Stimulated activated naive B cell treated with anti-CD40 and anti-IgM and Interleukin-4, amounts not matched to agents 10 μg/mL and 1 μg/mL and 100 μg/mL, for 72 hours (primary cell): ENCODE measurements at regions not wholly inside any gene's neighbourhood (a gene's known extent, or its start where the extent isn't known, plus 50 kb on each side); places are given as distances from the start of the nearest gene placed in this dataset.

Experiments
- ATAC-seq, 2 donors: fragments of 150-1000 bp; cut with Tn5 transposase; replicated peaks; 2 replicates each; pipeline ENCODE4 v1.10.0; 2021; ENCODE audit warnings: moderate library complexity in 1 of 2
- DNase-seq: peaks from one replicate; pipeline ENCODE4 v3.0.0; 2021
- H3K27ac Mint-ChIP-seq: one replicate; pipeline ENCODE4 v1.8.0; 2022; ENCODE audit warnings: mild to moderate bottlenecking, mixed read lengths
- H3K27me3 Mint-ChIP-seq, 2 donors: one replicate each; pipeline ENCODE4 v1.8.0; 2022; ENCODE audit warnings: mixed read lengths in 2 of 2
- H3K36me3 Mint-ChIP-seq, 2 donors: one replicate each; pipeline ENCODE4 v1.8.0; 2022; ENCODE audit warnings: mixed read lengths in 2 of 2, mild to moderate bottlenecking in 1 of 2
- H3K4me1 Mint-ChIP-seq, 2 donors: one replicate each; pipeline ENCODE4 v1.8.0; 2022; ENCODE audit warnings: mixed read lengths in 2 of 2, mild to moderate bottlenecking in 1 of 2
- H3K4me3 Mint-ChIP-seq, 2 donors: one replicate each; pipeline ENCODE4 v1.8.0; 2022; ENCODE audit warnings: mild to moderate bottlenecking in 2 of 2, mixed read lengths in 2 of 2, moderate library complexity in 1 of 2
- H3K9me3 Mint-ChIP-seq, 2 donors: one replicate each; pipeline ENCODE4 v1.8.0; 2022; ENCODE audit warnings: mixed read lengths in 2 of 2, mild to moderate bottlenecking in 1 of 2

GRCh38 chr1:80846966-80847365 lies 953.8 kb upstream of the ADGRL2 start:
- H3K9me3 Mint-ChIP-seq, result peaks cover 0 to 2% of the 10 kb centered on the region in 2 donors
- DNase-seq (no peak), ATAC-seq (no peak)
- H3K27ac Mint-ChIP-seq, result no peak overlapping the region
- H3K27me3 Mint-ChIP-seq, result no peaks in the 10 kb centered on the region
- H3K4me3 Mint-ChIP-seq, result no peak overlapping the region
- no peaks in the 10 kb centered on the region for H3K4me1 Mint-ChIP-seq
- no peaks in the 10 kb centered on the region for H3K36me3 Mint-ChIP-seq

- no peak for ATAC-seq
- no peak for DNase-seq
- H3K4me3 Mint-ChIP-seq, result no peak overlapping the region
- no peaks in the 10 kb centered on the region for H3K4me1 Mint-ChIP-seq
- H3K27me3 Mint-ChIP-seq, result no peaks in the 10 kb centered on the region
- no peaks in the 10 kb centered on the region for H3K36me3 Mint-ChIP-seq
- H3K27ac Mint-ChIP-seq, result no peak overlapping the region
- peaks cover 4 to 5% of the 10 kb centered on the region in 2 donors for H3K9me3 Mint-ChIP-seq
These were observed 957.9 kb upstream of the ADGRL2 start for GRCh38 chr1:80842796-80843195.

- Mint-ChIP-seq H3K27me3 (no peaks in the 10 kb centered on the region), H3K36me3 (no peaks in the 10 kb centered on the region), H3K4me3 (no peak overlapping the region), H3K4me1 (no peaks in the 10 kb centered on the region), H3K27ac (no peak overlapping the region), H3K9me3 (peaks cover 4 to 5% of the 10 kb centered on the region in 2 donors)
- no peak for DNase-seq
- no peak for ATAC-seq
These were observed 959.5 kb upstream of the ADGRL2 start for GRCh38 chr1:80841261-80841660.

- no peak for DNase-seq
- Mint-ChIP-seq H3K4me3 (no peak overlapping the region), H3K36me3 (no peaks in the 10 kb centered on the region), H3K9me3 (peaks cover 4 to 5% of the 10 kb centered on the region in 2 donors), H3K4me1 (no peaks in the 10 kb centered on the region), H3K27me3 (no peaks in the 10 kb centered on the region), H3K27ac (no peak overlapping the region)
- no peak for ATAC-seq
These were observed 963.7 kb upstream of the ADGRL2 start for GRCh38 chr1:80837066-80837465.

- H3K36me3 Mint-ChIP-seq, result no peaks in the 10 kb centered on the region
- no peak overlapping the region for H3K4me3 Mint-ChIP-seq
- H3K27me3 Mint-ChIP-seq, result no peaks in the 10 kb centered on the region
- peaks cover 4 to 5% of the 10 kb centered on the region in 2 donors for H3K9me3 Mint-ChIP-seq
- no peaks in the 10 kb centered on the region for H3K4me1 Mint-ChIP-seq
- no peak overlapping the region for H3K27ac Mint-ChIP-seq
- no peak for DNase-seq
- no peak for ATAC-seq
These were observed 964.2 kb upstream of the ADGRL2 start for GRCh38 chr1:80836505-80836904.

- DNase-seq (no peak), ATAC-seq (no peak)
- Mint-ChIP-seq H3K4me3 (no peak overlapping the region), H3K9me3 (no peaks in the 10 kb centered on the region), H3K27ac (no peak overlapping the region), H3K36me3 (no peaks in the 10 kb centered on the region), H3K27me3 (no peaks in the 10 kb centered on the region), H3K4me1 (no peaks in the 10 kb centered on the region)
These were observed 973.1 kb upstream of the ADGRL2 start for GRCh38 chr1:80827666-80828065.

- H3K27me3 Mint-ChIP-seq, result no peaks in the 10 kb centered on the region
- no peaks in the 10 kb centered on the region for H3K36me3 Mint-ChIP-seq
- no peak for DNase-seq
- H3K9me3 Mint-ChIP-seq, result no peaks in the 10 kb centered on the region
- no peak overlapping the region for H3K4me3 Mint-ChIP-seq
- H3K4me1 Mint-ChIP-seq, result no peaks in the 10 kb centered on the region
- H3K27ac Mint-ChIP-seq, result no peak overlapping the region
- no peak for ATAC-seq
These were observed 975.7 kb upstream of the ADGRL2 start for GRCh38 chr1:80825067-80825466.

GRCh38 chr1:80818211-80818610 lies 982.5 kb upstream of the ADGRL2 start:
- no peaks in the 10 kb centered on the region for H3K27me3 Mint-ChIP-seq
- H3K27ac Mint-ChIP-seq, result no peak overlapping the region
- H3K36me3 Mint-ChIP-seq, result no peaks in the 10 kb centered on the region
- H3K4me1 Mint-ChIP-seq, result no peaks in the 10 kb centered on the region
- H3K9me3 Mint-ChIP-seq, result no peaks in the 10 kb centered on the region
- DNase-seq, result no peak
- no peak for ATAC-seq
- H3K4me3 Mint-ChIP-seq, result no peak overlapping the region

- H3K27me3 Mint-ChIP-seq, result no peaks in the 10 kb centered on the region
- no peaks in the 10 kb centered on the region for H3K4me1 Mint-ChIP-seq
- no peak overlapping the region for H3K27ac Mint-ChIP-seq
- H3K9me3 Mint-ChIP-seq, result no peaks in the 10 kb centered on the region
- no peaks in the 10 kb centered on the region for H3K36me3 Mint-ChIP-seq
- no peak overlapping the region for H3K4me3 Mint-ChIP-seq
- ATAC-seq, result no peak
- no peak for DNase-seq
These were observed 992.8 kb upstream of the ADGRL2 start for GRCh38 chr1:80807981-80808380.

GRCh38 chr1:80806431-80806830 lies 994.3 kb upstream of the ADGRL2 start:
- H3K27ac Mint-ChIP-seq, result no peak overlapping the region
- no peaks in the 10 kb centered on the region for H3K9me3 Mint-ChIP-seq
- ATAC-seq, result no peak
- no peaks in the 10 kb centered on the region for H3K36me3 Mint-ChIP-seq
- H3K4me3 Mint-ChIP-seq, result no peak overlapping the region
- no peak for DNase-seq
- no peaks in the 10 kb centered on the region for H3K27me3 Mint-ChIP-seq
- H3K4me1 Mint-ChIP-seq, result no peaks in the 10 kb centered on the region

GRCh38 chr1:80801695-80802094 lies 999.0 kb upstream of the ADGRL2 start:
- Mint-ChIP-seq H3K9me3 (no peaks in the 10 kb centered on the region), H3K27me3 (no peaks in the 10 kb centered on the region), H3K36me3 (no peaks in the 10 kb centered on the region), H3K4me3 (no peak overlapping the region), H3K4me1 (no peaks in the 10 kb centered on the region), H3K27ac (no peak overlapping the region)
- DNase-seq, result no peak
- ATAC-seq, result no peak

GRCh38 chr1:80799457-80799856 lies 1001.3 kb upstream of the ADGRL2 start:
- ATAC-seq (no peak), DNase-seq (no peak)
- no peak overlapping the region for H3K27ac Mint-ChIP-seq
- H3K27me3 Mint-ChIP-seq, result no peaks in the 10 kb centered on the region
- no peaks in the 10 kb centered on the region for H3K9me3 Mint-ChIP-seq
- no peaks in the 10 kb centered on the region for H3K4me1 Mint-ChIP-seq
- H3K4me3 Mint-ChIP-seq, result no peak overlapping the region
- H3K36me3 Mint-ChIP-seq, result no peaks in the 10 kb centered on the region

- no peak overlapping the region for H3K4me3 Mint-ChIP-seq
- no peaks in the 10 kb centered on the region for H3K36me3 Mint-ChIP-seq
- H3K27ac Mint-ChIP-seq, result no peak overlapping the region
- peaks cover 0 to 6% of the 10 kb centered on the region in 2 donors for H3K9me3 Mint-ChIP-seq
- no peaks in the 10 kb centered on the region for H3K4me1 Mint-ChIP-seq
- no peaks in the 10 kb centered on the region for H3K27me3 Mint-ChIP-seq
- ATAC-seq (no peak), DNase-seq (no peak)
These were observed 1021.5 kb upstream of the ADGRL2 start for GRCh38 chr1:80779275-80779674.

GRCh38 chr1:80778094-80778840 lies 1022.5 kb upstream of the ADGRL2 start:
- no peaks in the 10 kb centered on the region for H3K36me3 Mint-ChIP-seq
- DNase-seq (no peak), ATAC-seq (no peak)
- peaks cover 0 to 6% of the 10 kb centered on the region in 2 donors for H3K9me3 Mint-ChIP-seq
- H3K4me1 Mint-ChIP-seq, result no peaks in the 10 kb centered on the region
- no peak overlapping the region for H3K4me3 Mint-ChIP-seq
- no peak overlapping the region for H3K27ac Mint-ChIP-seq
- no peaks in the 10 kb centered on the region for H3K27me3 Mint-ChIP-seq

GRCh38 chr1:80776266-80776665 lies 1024.5 kb upstream of the ADGRL2 start:
- Mint-ChIP-seq H3K4me3 (no peak overlapping the region), H3K36me3 (no peaks in the 10 kb centered on the region), H3K9me3 (peaks cover 0 to 3% of the 10 kb centered on the region in 2 donors)

More at GRCh38 chr1:80776266-80776665, 1024.5 kb upstream of the ADGRL2 start:
- no peaks in the 10 kb centered on the region for H3K27me3 Mint-ChIP-seq
- ATAC-seq (no peak), DNase-seq (no peak)
- no peaks in the 10 kb centered on the region for H3K4me1 Mint-ChIP-seq
- no peak overlapping the region for H3K27ac Mint-ChIP-seq
